Mesothelial cell of epicardium (in vitro differentiated cells): ENCODE measurements at regions not wholly inside any gene's neighbourhood (a gene's known extent, or its start where the extent isn't known, plus 50 kb on each side); places are given as distances from the start of the nearest gene placed in this dataset.

Experiments
- DNase-seq, 2 experiments: peaks; one replicate each; pipeline ENCODE4 v3.0.0; 2021; ENCODE audit warnings: low spot score in 2 of 2; ENCODE audit not compliant: unreplicated experiment in 2 of 2
- H3K27ac Mint-ChIP-seq: 2 replicates; pipeline ENCODE4 v1.8.0; 2021; ENCODE audit warnings: mixed read lengths
- H3K27me3 Mint-ChIP-seq: 2 replicates; pipeline ENCODE4 v1.8.0; 2021; ENCODE audit warnings: low read depth, mixed read lengths
- H3K36me3 Mint-ChIP-seq: 2 replicates; pipeline ENCODE4 v1.8.0; 2021; ENCODE audit warnings: mixed read lengths
- H3K4me1 Mint-ChIP-seq: 2 replicates; pipeline ENCODE4 v1.8.0; 2021; ENCODE audit warnings: mixed read lengths
- H3K4me3 Mint-ChIP-seq: 2 replicates; pipeline ENCODE4 v1.8.0; 2021; ENCODE audit warnings: mild to moderate bottlenecking, moderate library complexity, mixed read lengths
- H3K9me3 Mint-ChIP-seq: 2 replicates; pipeline ENCODE4 v1.8.0; 2021; ENCODE audit warnings: mixed read lengths
- CTCF ChIP-seq: fragments of 200-600 bp; sonication (generic); IDR thresholded peaks from one replicate; pipeline ENCODE4 v1.5.0; 2021; ENCODE audit warnings: antibody characterized with exemption; ENCODE audit not compliant: unreplicated experiment

GRCh38 chr2:120617055-120617454, 118.6 kb upstream of the GLI2 start:
- peaks cover 6% of the 10 kb centered on the region for H3K4me1 Mint-ChIP-seq
- peaks cover 28% of the 10 kb centered on the region for H3K27me3 Mint-ChIP-seq
- H3K9me3 Mint-ChIP-seq, result peaks cover 10% of the 10 kb centered on the region
- no peaks in the 10 kb centered on the region for H3K36me3 Mint-ChIP-seq
- no peak overlapping the region for H3K27ac Mint-ChIP-seq
- no peak overlapping the region for H3K4me3 Mint-ChIP-seq
- no peak for TF ChIP-seq CTCF
- DNase-seq, result no peak

- Mint-ChIP-seq H3K9me3 (peaks cover 17% of the 10 kb centered on the region), H3K36me3 (no peaks in the 10 kb centered on the region), H3K27ac (no peak overlapping the region), H3K4me3 (no peak overlapping the region), H3K27me3 (peaks cover 13% of the 10 kb centered on the region), H3K4me1 (peaks cover 6% of the 10 kb centered on the region)
- no peak for DNase-seq
- no peak for TF ChIP-seq CTCF
Measured at GRCh38 chr2:120618830-120619229, 116.8 kb upstream of the GLI2 start.

GRCh38 chr2:120619579-120619978, 116.1 kb upstream of the GLI2 start:
- no peak for DNase-seq
- Mint-ChIP-seq H3K27ac (no peak overlapping the region), H3K4me1 (peaks cover 2% of the 10 kb centered on the region), H3K4me3 (no peak overlapping the region), H3K27me3 (peaks cover 9% of the 10 kb centered on the region), H3K36me3 (no peaks in the 10 kb centered on the region), H3K9me3 (peaks cover 17% of the 10 kb centered on the region)
- no peak for TF ChIP-seq CTCF

- no peak for DNase-seq
- H3K9me3 Mint-ChIP-seq, result peaks cover 17% of the 10 kb centered on the region
- H3K4me3 Mint-ChIP-seq, result no peak overlapping the region
- no peaks in the 10 kb centered on the region for H3K36me3 Mint-ChIP-seq
- H3K4me1 Mint-ChIP-seq, result no peaks in the 10 kb centered on the region
- peaks cover 10% of the 10 kb centered on the region for H3K27me3 Mint-ChIP-seq
- no peak for TF ChIP-seq CTCF
- H3K27ac Mint-ChIP-seq, result no peak overlapping the region
Measured at GRCh38 chr2:120620025-120620793, 115.5 kb upstream of the GLI2 start.

- Mint-ChIP-seq H3K4me3 (no peak overlapping the region), H3K9me3 (peaks cover 17% of the 10 kb centered on the region), H3K36me3 (no peaks in the 10 kb centered on the region), H3K27ac (no peak overlapping the region), H3K4me1 (no peaks in the 10 kb centered on the region), H3K27me3 (peaks cover 16% of the 10 kb centered on the region)
- DNase-seq, result no peak
- no peak for TF ChIP-seq CTCF
Measured at GRCh38 chr2:120622159-120622869, 113.4 kb upstream of the GLI2 start.
